Karpas-422 (cell line): ENCODE measurements at regions not wholly inside any gene's neighbourhood (a gene's known extent, or its start where the extent isn't known, plus 50 kb on each side); places are given as distances from the start of the nearest gene placed in this dataset.

Experiments
- DNase-seq: peaks from one replicate; pipeline ENCODE4 v3.0.0-alpha.2; 2015
- H2AFZ ChIP-seq: fragments of 200-600 bp; sonication (generic); 2 replicates; pipeline ENCODE4 v1.6.1; 2014; ENCODE audit warnings: antibody characterized with exemption, low read length, mixed read lengths
- H3K27ac ChIP-seq: fragments of 200-600 bp; sonication (generic); 2 replicates; pipeline ENCODE4 v1.5.1; 2014; ENCODE audit warnings: mild to moderate bottlenecking, low read length, moderate library complexity
- H3K27me3 ChIP-seq: fragments of 200-600 bp; sonication (generic); 2 replicates; pipeline ENCODE4 v1.6.1; 2014; ENCODE audit warnings: low read length, mixed read lengths
- H3K36me3 ChIP-seq: fragments of 200-600 bp; sonication (generic); 2 replicates; pipeline ENCODE4 v1.6.1; 2014; ENCODE audit warnings: low read length, mixed read lengths; ENCODE audit not compliant: insufficient read depth
- H3K4me1 ChIP-seq: fragments of 200-600 bp; sonication (generic); 2 replicates; pipeline ENCODE4 v1.6.1; 2014; ENCODE audit warnings: mild to moderate bottlenecking, low read length, mixed read lengths
- H3K4me2 ChIP-seq: fragments of 200-600 bp; sonication (generic); 2 replicates; pipeline ENCODE4 v1.6.1; 2014; ENCODE audit warnings: low read length, low read depth, mild to moderate bottlenecking; ENCODE audit not compliant: poor library complexity, severe bottlenecking
- H3K4me3 ChIP-seq: fragments of 200-600 bp; sonication (generic); 2 replicates; pipeline ENCODE4 v1.5.1; 2014; ENCODE audit warnings: mild to moderate bottlenecking, antibody characterized with exemption, low read length, mixed read lengths
- H3K79me2 ChIP-seq: fragments of 200-600 bp; sonication (generic); 2 replicates; pipeline ENCODE4 v1.6.1; 2014; ENCODE audit warnings: mild to moderate bottlenecking, low read length, mixed read lengths
- H3K9ac ChIP-seq: fragments of 200-600 bp; sonication (generic); 2 replicates; pipeline ENCODE4 v1.6.0; 2014; ENCODE audit warnings: low read length
- H3K9me2 ChIP-seq: fragments of 200-600 bp; sonication (generic), shearing (Covaris generic); replicated peaks from 2 replicates; pipeline ENCODE4 v1.6.0; 2014; ENCODE audit warnings: mild to moderate bottlenecking, low read length, moderate library complexity; ENCODE audit not compliant: insufficient read depth
- H3K9me3 ChIP-seq: fragments of 300-700, 200-600 bp; sonication (generic); 2 replicates; pipeline ENCODE4 v1.6.1; 2014; ENCODE audit warnings: low read length, mixed read lengths
- H4K20me1 ChIP-seq: fragments of 200-600 bp; sonication (generic); 2 replicates; pipeline ENCODE4 v1.6.1; 2014; ENCODE audit warnings: mild to moderate bottlenecking, antibody characterized with exemption, low read length, low read depth; ENCODE audit not compliant: insufficient read depth

DNA sequence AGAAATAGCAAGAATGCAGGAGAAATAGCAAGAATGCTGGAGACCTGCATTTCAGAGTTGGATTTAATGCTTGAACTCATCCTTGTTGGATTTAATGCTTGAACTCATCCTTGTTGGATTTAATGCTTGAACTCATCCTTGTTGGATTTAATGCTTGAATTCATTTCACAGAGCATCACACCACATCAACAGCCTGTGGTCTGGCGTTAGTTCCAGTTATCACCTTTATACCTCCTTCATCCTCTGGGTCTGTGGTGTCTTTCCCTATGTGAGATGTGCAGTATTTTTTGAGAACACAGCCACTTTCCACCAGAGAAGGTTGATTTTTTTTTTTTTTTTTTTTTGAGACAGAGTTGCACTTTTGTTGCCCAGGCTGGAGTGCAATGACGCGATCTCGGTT, 546.4 kb upstream of the SOX11 start:
- no peaks in the 10 kb centered on the region for H3K9me2 ChIP-seq
- H3K27me3 ChIP-seq, result no peaks in the 10 kb centered on the region; the same call in 1 of the 2 replicates
- DNase-seq, result no peak
- no peaks in the 10 kb centered on the region for H3K9me3 ChIP-seq
- H2AFZ ChIP-seq, result no peak overlapping the region
- H3K36me3 ChIP-seq, result no peaks in the 10 kb centered on the region
- H3K79me2 ChIP-seq, result no peaks in the 10 kb centered on the region
- H3K27ac ChIP-seq, result no peak overlapping the region
- H3K4me2 ChIP-seq, result no peak overlapping the region
- no peaks in the 10 kb centered on the region for H4K20me1 ChIP-seq
- no peak overlapping the region for H3K9ac ChIP-seq
- no peak overlapping the region for H3K4me3 ChIP-seq
- no peaks in the 10 kb centered on the region for H3K4me1 ChIP-seq

DNA sequence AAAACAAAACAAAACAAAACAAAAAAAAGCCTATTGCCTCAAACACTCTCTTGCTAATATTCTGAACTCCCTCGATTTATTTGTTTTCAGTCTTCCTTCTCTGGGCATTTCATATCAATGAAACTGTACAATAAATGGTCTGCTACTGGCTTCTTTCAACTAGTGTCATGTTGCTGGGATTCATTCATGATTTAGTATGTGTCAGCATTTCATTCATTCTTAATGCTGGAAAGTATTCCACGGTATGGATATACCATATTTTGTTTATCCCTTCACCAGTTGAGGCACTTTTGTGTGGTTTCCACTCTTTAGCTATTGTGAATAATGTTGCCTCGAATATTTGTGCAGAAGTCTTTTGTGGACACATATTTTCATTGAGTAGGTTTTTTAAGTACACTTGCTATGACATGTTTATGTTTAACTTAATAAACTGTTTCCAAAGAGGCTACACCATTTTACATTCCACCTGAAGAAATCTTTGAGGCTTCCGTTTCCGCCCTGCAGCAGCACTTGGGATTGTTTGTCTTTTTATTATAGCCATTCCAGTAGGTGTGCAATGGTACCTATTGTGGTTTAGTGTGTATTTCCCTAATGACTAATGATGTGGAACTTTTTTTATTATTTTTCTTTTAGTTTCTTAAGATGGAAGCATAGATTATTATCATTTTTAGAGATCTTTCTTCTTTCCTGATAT, 543.6 kb upstream of the SOX11 start:
- no peak overlapping the region for H3K4me3 ChIP-seq
- H3K36me3 ChIP-seq, result no peaks in the 10 kb centered on the region
- no peaks in the 10 kb centered on the region for H3K9me3 ChIP-seq
- H3K4me2 ChIP-seq, result no peak overlapping the region
- H3K9me2 ChIP-seq, result no peaks in the 10 kb centered on the region
- DNase-seq, result no peak
- no peak overlapping the region for H2AFZ ChIP-seq
- H3K27me3 ChIP-seq, result no peaks in the 10 kb centered on the region; the same call in 1 of the 2 replicates
- no peaks in the 10 kb centered on the region for H4K20me1 ChIP-seq
- no peak overlapping the region for H3K27ac ChIP-seq
- H3K9ac ChIP-seq, result no peak overlapping the region
- no peaks in the 10 kb centered on the region for H3K79me2 ChIP-seq
- no peaks in the 10 kb centered on the region for H3K4me1 ChIP-seq

DNA sequence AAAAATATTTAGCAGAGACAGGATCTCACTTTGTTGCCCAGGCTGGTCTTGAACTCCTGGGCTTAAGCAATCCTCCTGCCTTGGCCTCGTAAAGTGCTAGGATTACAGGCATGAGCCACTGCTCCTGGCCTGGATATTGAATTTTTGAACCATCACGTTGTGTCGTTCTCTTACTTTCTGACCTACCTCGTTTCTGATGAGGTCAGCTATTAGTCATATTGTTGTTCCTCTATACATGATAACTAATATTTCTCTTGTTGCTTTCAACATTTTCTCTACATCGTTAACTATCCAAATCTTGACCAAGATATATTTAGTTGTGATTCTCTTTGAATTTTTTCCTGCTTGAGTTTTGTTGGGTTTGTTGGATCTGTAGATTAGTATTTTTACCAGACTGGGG, 541.3 kb upstream of the SOX11 start:
- Histone ChIP-seq H2AFZ (no peak overlapping the region), H3K4me3 (no peak overlapping the region), H3K9me2 (no peaks in the 10 kb centered on the region), H3K4me2 (no peak overlapping the region), H3K9me3 (no peaks in the 10 kb centered on the region), H3K4me1 (no peaks in the 10 kb centered on the region), H4K20me1 (no peaks in the 10 kb centered on the region), H3K36me3 (no peaks in the 10 kb centered on the region), H3K9ac (no peak overlapping the region), H3K27ac (no peak overlapping the region), H3K27me3 (no peaks in the 10 kb centered on the region), H3K79me2 (no peaks in the 10 kb centered on the region)
- no peak for DNase-seq

- H3K27ac ChIP-seq, result no peak overlapping the region
- no peak overlapping the region for H3K4me2 ChIP-seq
- no peaks in the 10 kb centered on the region for H3K4me1 ChIP-seq
- no peaks in the 10 kb centered on the region for H3K36me3 ChIP-seq
- H3K27me3 ChIP-seq, result no peaks in the 10 kb centered on the region
- no peaks in the 10 kb centered on the region for H3K79me2 ChIP-seq
- H4K20me1 ChIP-seq, result no peaks in the 10 kb centered on the region
- no peak for DNase-seq
- no peak overlapping the region for H3K4me3 ChIP-seq
- H3K9me2 ChIP-seq, result no peaks in the 10 kb centered on the region
- H3K9me3 ChIP-seq, result no peaks in the 10 kb centered on the region
- no peak overlapping the region for H2AFZ ChIP-seq
- no peak overlapping the region for H3K9ac ChIP-seq
Measured at GRCh38 chr2:5164776-5165525, 527.2 kb upstream of the SOX11 start.

- no peaks in the 10 kb centered on the region for H3K79me2 ChIP-seq
- no peak overlapping the region for H3K27ac ChIP-seq
- no peaks in the 10 kb centered on the region for H3K36me3 ChIP-seq
- H2AFZ ChIP-seq, result no peak overlapping the region
- no peaks in the 10 kb centered on the region for H3K9me2 ChIP-seq
- H3K4me3 ChIP-seq, result no peak overlapping the region
- no peak overlapping the region for H3K9ac ChIP-seq
- no peak for DNase-seq
- no peaks in the 10 kb centered on the region for H3K27me3 ChIP-seq
- no peaks in the 10 kb centered on the region for H3K4me1 ChIP-seq
- no peak overlapping the region for H3K4me2 ChIP-seq
- H3K9me3 ChIP-seq, result no peaks in the 10 kb centered on the region
- no peaks in the 10 kb centered on the region for H4K20me1 ChIP-seq
Measured at GRCh38 chr2:5172923-5173322, 519.3 kb upstream of the SOX11 start.

GRCh38 chr2:5173876-5174535, 518.2 kb upstream of the SOX11 start:
- no peak overlapping the region for H3K9ac ChIP-seq
- no peaks in the 10 kb centered on the region for H3K9me2 ChIP-seq

DNA sequence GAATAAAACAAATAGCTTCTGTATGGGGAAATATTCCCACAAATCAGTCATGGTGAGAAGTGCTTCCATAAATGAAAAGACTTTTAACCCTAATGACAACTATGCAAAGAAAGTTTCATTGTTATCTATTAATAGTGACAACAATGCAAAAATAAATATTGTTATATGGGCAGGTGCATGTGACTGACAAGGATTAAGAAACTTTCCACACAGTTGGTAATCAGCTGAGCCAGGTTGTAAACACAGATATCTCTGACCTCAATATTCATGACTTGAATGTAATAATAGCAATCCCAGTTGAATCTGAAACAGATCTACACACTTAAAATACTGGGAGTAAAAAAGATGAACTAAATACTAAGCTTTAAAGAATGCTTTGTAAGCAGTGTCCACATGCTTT, 517.0 kb upstream of the SOX11 start:
- no peak for DNase-seq
- no peak overlapping the region for H3K4me3 ChIP-seq
- no peak overlapping the region for H3K4me2 ChIP-seq
- H2AFZ ChIP-seq, result no peak overlapping the region
- no peaks in the 10 kb centered on the region for H3K9me2 ChIP-seq
- H4K20me1 ChIP-seq, result no peaks in the 10 kb centered on the region
- H3K27ac ChIP-seq, result no peak overlapping the region
- no peaks in the 10 kb centered on the region for H3K79me2 ChIP-seq
- H3K27me3 ChIP-seq, result no peaks in the 10 kb centered on the region
- H3K4me1 ChIP-seq, result no peaks in the 10 kb centered on the region
- H3K36me3 ChIP-seq, result no peaks in the 10 kb centered on the region
- H3K9me3 ChIP-seq, result no peaks in the 10 kb centered on the region
- no peak overlapping the region for H3K9ac ChIP-seq

More at GRCh38 chr2:5173876-5174535, 518.2 kb upstream of the SOX11 start:
- no peak overlapping the region for H3K4me3 ChIP-seq
- no peak for DNase-seq
- no peaks in the 10 kb centered on the region for H3K9me3 ChIP-seq
- no peaks in the 10 kb centered on the region for H3K4me1 ChIP-seq
- no peaks in the 10 kb centered on the region for H3K36me3 ChIP-seq
- H2AFZ ChIP-seq, result no peak overlapping the region
- H4K20me1 ChIP-seq, result no peaks in the 10 kb centered on the region
- H3K79me2 ChIP-seq, result no peaks in the 10 kb centered on the region
- H3K4me2 ChIP-seq, result no peak overlapping the region
- no peak overlapping the region for H3K27ac ChIP-seq
- H3K27me3 ChIP-seq, result no peaks in the 10 kb centered on the region

- Histone ChIP-seq H3K36me3 (no peaks in the 10 kb centered on the region), H3K9me2 (no peaks in the 10 kb centered on the region), H2AFZ (no peak overlapping the region), H3K9ac (no peak overlapping the region), H3K9me3 (no peaks in the 10 kb centered on the region), H3K27me3 (no peaks in the 10 kb centered on the region), H3K4me3 (no peak overlapping the region), H3K27ac (no peak overlapping the region), H3K79me2 (no peaks in the 10 kb centered on the region), H4K20me1 (no peaks in the 10 kb centered on the region), H3K4me1 (no peaks in the 10 kb centered on the region), H3K4me2 (no peak overlapping the region)
- DNase-seq, result no peak
Measured at GRCh38 chr2:5176764-5177163, 515.4 kb upstream of the SOX11 start.
